HFF-Myc (cell line): ENCODE measurements at regions not wholly inside any gene's neighbourhood (a gene's known extent, or its start where the extent isn't known, plus 50 kb on each side); places are given as distances from the start of the nearest gene placed in this dataset.

ENCODE experiments used
- DNase-seq: peaks from one replicate; pipeline ENCODE4 v3.0.0-alpha.2; 2011; ENCODE audit warnings: low read depth; ENCODE audit errors: extremely low read depth
- H3K4me3 ChIP-seq: replicated peaks from 2 replicates; pipeline ENCODE4 v1.5.1; 2011; ENCODE audit warnings: low read depth, mild to moderate bottlenecking, control low read depth, low read length
- CTCF ChIP-seq: IDR thresholded peaks from 2 replicates; pipeline ENCODE4 v1.5.1; 2012; ENCODE audit warnings: mild to moderate bottlenecking, low read depth, low read length, control low read depth; ENCODE audit errors: missing control alignments

GRCh38 chr14:85024931-85025330, 505.0 kb upstream of the FLRT2 start:
- TF ChIP-seq CTCF, result no peak
- H3K4me3 ChIP-seq, result no peak overlapping the region
- DNase-seq, result no peak

GRCh38 chr14:85027681-85028370, 502.1 kb upstream of the FLRT2 start:
- no peak for DNase-seq
- no peak overlapping the region for H3K4me3 ChIP-seq
- no peak for TF ChIP-seq CTCF

GRCh38 chr14:85037411-85037810, 492.5 kb upstream of the FLRT2 start:
- no peak for DNase-seq
- no peak for TF ChIP-seq CTCF
- no peak overlapping the region for H3K4me3 ChIP-seq

- no peak overlapping the region for H3K4me3 ChIP-seq
- no peak for TF ChIP-seq CTCF
- DNase-seq, result no peak
Measured at GRCh38 chr14:85038526-85039352, 491.2 kb upstream of the FLRT2 start.

GRCh38 chr14:85039353-85039626, 490.7 kb upstream of the FLRT2 start:
- TF ChIP-seq CTCF, result no peak
- no peak for DNase-seq
- no peak overlapping the region for H3K4me3 ChIP-seq

GRCh38 chr14:85040046-85040685, 489.8 kb upstream of the FLRT2 start:
- DNase-seq, result no peak
- TF ChIP-seq CTCF, result no peak
- H3K4me3 ChIP-seq, result no peak overlapping the region
